ENCODE measurements at regions not wholly inside any gene's neighbourhood (a gene's known extent, or its start where the extent isn't known, plus 50 kb on each side); places are given as distances from the start of the nearest gene placed in this dataset.

GRCh38 chr19:28075229-28075628 lies 1137.7 kb downstream of the UQCRFS1 start:
- TF ChIP-seq POLR2A (IDR thresholded peaks at IDR 0.05) (no peak), CTCF (IDR thresholded peaks at IDR 0.05) (no peak)

Data from sigmoid colon (tissue), 3 donors.